ENCODE measurements at regions not wholly inside any gene's neighbourhood (a gene's known extent, or its start where the extent isn't known, plus 50 kb on each side); places are given as distances from the start of the nearest gene placed in this dataset.
"Not testable (repeated sequence)": the region's sequence is repeated elsewhere in the genome, so short reads cannot be mapped to it uniquely, and the experiment has no call there.

- no peak for DNase-seq
These were observed 99.5 kb upstream of the KLHL13 start for GRCh38 chrX:118216087-118216486.

- no peak for DNase-seq
These were observed 99.9 kb upstream of the KLHL13 start for GRCh38 chrX:118216509-118216908.

- no peak for DNase-seq
These were observed 101.5 kb upstream of the KLHL13 start for GRCh38 chrX:118218079-118218478.

- no peak for DNase-seq
These were observed 102.3 kb upstream of the KLHL13 start for GRCh38 chrX:118218940-118219339.

GRCh38 chrX:118219866-118220265 is 103.3 kb upstream of the KLHL13 start:
- DNase-seq: no peak

- DNase-seq: no peak
These were observed 103.9 kb upstream of the KLHL13 start for GRCh38 chrX:118220509-118220908.

- no peak for DNase-seq
These were observed 104.7 kb upstream of the KLHL13 start for GRCh38 chrX:118221270-118221669.

GRCh38 chrX:118221733-118222132 is 105.1 kb upstream of the KLHL13 start:
- no peak for DNase-seq

- no peak for DNase-seq
These were observed 105.8 kb upstream of the KLHL13 start for GRCh38 chrX:118222421-118222820.

GRCh38 chrX:118225711-118226428 is 109.3 kb upstream of the KLHL13 start:
- DNase-seq: no peak

GRCh38 chrX:118228041-118228440 is 111.4 kb upstream of the KLHL13 start:
- DNase-seq: no peak

- no peak for DNase-seq
These were observed 111.8 kb upstream of the KLHL13 start for GRCh38 chrX:118228456-118228855.

GRCh38 chrX:118231464-118231863 is 114.4 kb upstream of the WDR44 start:
- no peak for DNase-seq

GRCh38 chrX:118239178-118239870 is 106.6 kb upstream of the WDR44 start:
- no peak for DNase-seq

- no peak for DNase-seq
These were observed 105.8 kb upstream of the WDR44 start for GRCh38 chrX:118239913-118240698.

- not testable (repeated sequence) for DNase-seq
These were observed 98.9 kb upstream of the WDR44 start for GRCh38 chrX:118246961-118247360.

GRCh38 chrX:118249146-118249545 is 96.8 kb upstream of the WDR44 start:
- no peak for DNase-seq

GRCh38 chrX:118250445-118250844 is 95.5 kb upstream of the WDR44 start:
- no peak for DNase-seq

GRCh38 chrX:118251271-118251670 is 94.6 kb upstream of the WDR44 start:
- no peak for DNase-seq

- DNase-seq: no peak
These were observed 92.9 kb upstream of the WDR44 start for GRCh38 chrX:118252967-118253366.

- peak; percentile 33 to 34 for DNase-seq
These were observed 91.3 kb upstream of the WDR44 start for GRCh38 chrX:118254611-118255010.

GRCh38 chrX:118255921-118256320 is 90.0 kb upstream of the WDR44 start:
- no peak for DNase-seq

- DNase-seq: no peak
These were observed 88.1 kb upstream of the WDR44 start for GRCh38 chrX:118257781-118258180.

- DNase-seq: no peak
These were observed 86.7 kb upstream of the WDR44 start for GRCh38 chrX:118259213-118259612.

All from stimulated activated CD4-positive, alpha-beta T cell treated with anti-CD3 and anti-CD28 coated beads, Interleukin-2, amount 100 ng/mL, for 24 hours (primary cell).